GM23248 (cell line): ENCODE measurements at regions not wholly inside any gene's neighbourhood (a gene's known extent, or its start where the extent isn't known, plus 50 kb on each side); places are given as distances from the start of the nearest gene placed in this dataset.

Experiments
- DNase-seq: peaks from one replicate; pipeline ENCODE4 v3.0.0-alpha.2; 2015
- H2AFZ ChIP-seq: fragments of 200-600 bp; sonication (generic); 2 replicates; pipeline ENCODE4 v1.6.1; 2016; ENCODE audit warnings: antibody characterized with exemption
- H3F3A ChIP-seq: fragments of 200-600 bp; sonication (generic); 2 replicates; pipeline ENCODE4 v1.6.1; 2016; ENCODE audit warnings: mild to moderate bottlenecking, antibody characterized with exemption, mixed run types; ENCODE audit not compliant: insufficient read depth
- H3K27ac ChIP-seq: fragments of 200-600 bp; sonication (generic); 2 replicates; pipeline ENCODE4 v1.5.1; 2016; ENCODE audit warnings: mild to moderate bottlenecking
- H3K27me3 ChIP-seq: fragments of 200-600 bp; sonication (generic); replicated peaks from 2 replicates; pipeline ENCODE4 v1.6.1; 2016; ENCODE audit warnings: mild to moderate bottlenecking; ENCODE audit not compliant: insufficient read depth
- H3K36me3 ChIP-seq: fragments of 200-600 bp; sonication (generic); 2 replicates; pipeline ENCODE4 v1.6.1; 2016; ENCODE audit warnings: low read depth, mild to moderate bottlenecking
- H3K4me1 ChIP-seq: fragments of 200-600 bp; sonication (generic); 2 replicates; pipeline ENCODE4 v1.6.1; 2016; ENCODE audit warnings: mild to moderate bottlenecking; ENCODE audit not compliant: insufficient read depth
- H3K4me2 ChIP-seq: fragments of 200-600 bp; sonication (generic); one replicate; pipeline ENCODE4 v1.6.1; 2016; ENCODE audit warnings: mild to moderate bottlenecking; ENCODE audit not compliant: unreplicated experiment
- H3K4me3 ChIP-seq: fragments of 200-600 bp; sonication (generic); 2 replicates; pipeline ENCODE4 v1.5.1; 2016; ENCODE audit warnings: mild to moderate bottlenecking
- H3K79me2 ChIP-seq: fragments of 200-600 bp; sonication (generic); 2 replicates; pipeline ENCODE4 v1.6.1; 2016; ENCODE audit warnings: mild to moderate bottlenecking; ENCODE audit not compliant: insufficient read depth
- H3K9ac ChIP-seq: fragments of 200-600 bp; sonication (generic); 2 replicates; pipeline ENCODE4 v1.6.1; 2016; ENCODE audit warnings: mild to moderate bottlenecking
- H3K9me2 ChIP-seq: fragments of 200-600 bp; sonication (generic); 2 replicates; pipeline ENCODE4 v1.6.1; 2016; ENCODE audit warnings: mixed run types, mild to moderate bottlenecking, moderate library complexity; ENCODE audit not compliant: insufficient read depth
- H3K9me3 ChIP-seq: fragments of 200-600 bp; sonication (generic); one replicate; pipeline ENCODE4 v1.6.1; 2017; ENCODE audit warnings: low read depth
- H4K20me1 ChIP-seq: fragments of 200-600 bp; sonication (generic); 2 replicates; pipeline ENCODE4 v1.6.0; 2016; ENCODE audit not compliant: insufficient read depth
- EZH2 ChIP-seq: fragments of 200-600 bp; sonication (generic); IDR thresholded peaks from 2 replicates; pipeline ENCODE4 v1.6.1; 2018; ENCODE audit warnings: antibody characterized with exemption, mild to moderate bottlenecking; ENCODE audit not compliant: insufficient read depth, poor library complexity, severe bottlenecking
- EZH2phosphoT487 ChIP-seq: fragments of 200-600 bp; sonication (generic); IDR thresholded peaks from 2 replicates; pipeline ENCODE4 v1.6.1; 2018; ENCODE audit warnings: antibody characterized with exemption, moderate library complexity, mild to moderate bottlenecking, low read depth; ENCODE audit not compliant: insufficient read depth
- WGBS, 2 experiments: methylation state at CpG; one replicate each; pipeline ENCODE4 v1.1.6; 2015 to 2017; ENCODE audit warnings: low lambda C conversion rate in 2 of 2, low coverage in 1 of 2; ENCODE audit errors: missing lambda C conversion rate in 2 of 2; 5-methylcytosine and 5-hydroxymethylcytosine counted together
- in situ Hi-C: fragments of 300-500 bp; cut with MboI; formaldehyde crosslinking; loops from 2 replicates; pipeline ENCODE4 v1.15.0; 2020

GRCh38 chr5:96332535-96333366 lies 100.3 kb downstream of the PCSK1 start:
- Histone ChIP-seq H3K9ac (no peak overlapping the region), H4K20me1 (no peaks in the 10 kb centered on the region), H2AFZ (no peak overlapping the region), H3K4me3 (no peak overlapping the region), H3K27ac (no peak overlapping the region), H3K27me3 (no peaks in the 10 kb centered on the region), H3K79me2 (0 out of 2 replicates have a peak, but pooled peaks cover 8% of the 10 kb centered on the region), H3K36me3 (no peaks in the 10 kb centered on the region), H3F3A (peaks cover 37% of the 10 kb centered on the region), H3K9me2 (no peaks in the 10 kb centered on the region), H3K4me1 (peaks cover 62% of the 10 kb centered on the region), H3K4me2 (no peak overlapping the region), H3K9me3 (no peaks in the 10 kb centered on the region)
- in situ Hi-C loops, result loop anchor here (10.0 kb wide), 1 partner anchor 378 kb away; no protein-coding TSS in a partner anchor
- no peak for TF ChIP-seq EZH2
- TF ChIP-seq EZH2phosphoT487, result no peak
- 94% methylated on average over 14 of the region's 14 CpGs for WGBS, 2 experiments
- no peak for DNase-seq

- H3K9ac ChIP-seq, result no peak overlapping the region
- H3K4me3 ChIP-seq, result no peak overlapping the region
- H3K4me2 ChIP-seq, result peak overlapping the region; percentile 29
- H4K20me1 ChIP-seq, result no peaks in the 10 kb centered on the region
- no peaks in the 10 kb centered on the region for H3K27me3 ChIP-seq
- peaks cover 30% of the 10 kb centered on the region for H3F3A ChIP-seq
- H3K79me2 ChIP-seq, result no peaks in the 10 kb centered on the region
- H3K4me1 ChIP-seq, result peaks cover 58% of the 10 kb centered on the region
- H3K36me3 ChIP-seq, result no peaks in the 10 kb centered on the region
- H3K9me2 ChIP-seq, result no peaks in the 10 kb centered on the region
- no peak for TF ChIP-seq EZH2
- TF ChIP-seq EZH2phosphoT487, result no peak
- peak overlapping the region; percentile 45 for H3K27ac ChIP-seq
- H2AFZ ChIP-seq, result no peak overlapping the region
- in situ Hi-C loops, result loop anchor here (10.0 kb wide), 1 partner anchor 377 kb away; no protein-coding TSS in a partner anchor
- no peaks in the 10 kb centered on the region for H3K9me3 ChIP-seq
- 98% methylated on average over 2 of the region's 2 CpGs for WGBS, 2 experiments
- DNase-seq, result no peak
Observed at GRCh38 chr5:96331681-96332361, 101.2 kb downstream of the PCSK1 start.

GRCh38 chr5:96331210-96331609 lies 101.8 kb downstream of the PCSK1 start:
- H3K36me3 ChIP-seq, result no peaks in the 10 kb centered on the region
- H3K4me2 ChIP-seq, result peak overlapping the region; percentile 29
- H3K4me3 ChIP-seq, result no peak overlapping the region
- no peaks in the 10 kb centered on the region for H3K79me2 ChIP-seq
- 20 to 30% methylated on average over 3 of the region's 3 CpGs for WGBS, 2 experiments
- no peaks in the 10 kb centered on the region for H3K9me3 ChIP-seq
- H3K9ac ChIP-seq, result no peak overlapping the region
- peaks cover 26% of the 10 kb centered on the region for H3F3A ChIP-seq
- no peaks in the 10 kb centered on the region for H3K27me3 ChIP-seq
- peak; percentile 53 for DNase-seq
- no peaks in the 10 kb centered on the region for H4K20me1 ChIP-seq
- TF ChIP-seq EZH2 (no peak), EZH2phosphoT487 (no peak)
- no peak overlapping the region for H2AFZ ChIP-seq
- H3K4me1 ChIP-seq, result peaks cover 52% of the 10 kb centered on the region
- peak overlapping the region; percentile 45 for H3K27ac ChIP-seq
- in situ Hi-C loops, result loop anchor here (10.0 kb wide), 1 partner anchor 376 kb away; no protein-coding TSS in a partner anchor
- no peaks in the 10 kb centered on the region for H3K9me2 ChIP-seq

GRCh38 chr5:96330530-96331140 lies 102.4 kb downstream of the PCSK1 start:
- Histone ChIP-seq H3K27me3 (no peaks in the 10 kb centered on the region), H3K36me3 (no peaks in the 10 kb centered on the region), H3K27ac (peak overlapping the region; percentile 45), H3K4me3 (no peak overlapping the region), H3K4me1 (peaks cover 46% of the 10 kb centered on the region), H2AFZ (no peak overlapping the region), H3K79me2 (no peaks in the 10 kb centered on the region), H3F3A (peaks cover 21% of the 10 kb centered on the region), H3K9ac (no peak overlapping the region), H3K9me3 (no peaks in the 10 kb centered on the region), H4K20me1 (no peaks in the 10 kb centered on the region), H3K4me2 (peak overlapping the region; percentile 29), H3K9me2 (no peaks in the 10 kb centered on the region)
- in situ Hi-C loops, result loop anchor here (10.0 kb wide), 1 partner anchor 376 kb away; no protein-coding TSS in a partner anchor
- 49 to 57% methylated on average over 4 of the region's 4 CpGs for WGBS, 2 experiments
- TF ChIP-seq EZH2phosphoT487 (no peak), EZH2 (no peak)
- DNase-seq, result peak; percentile 51
